GM19043 (cell line): ENCODE measurements at regions not wholly inside any gene's neighbourhood (a gene's known extent, or its start where the extent isn't known, plus 50 kb on each side); places are given as distances from the start of the nearest gene placed in this dataset.

Experiments used
- ATAC-seq: cut with Tn5 transposase; IDR thresholded peaks from one replicate; pipeline ENCODE4 v1.9.1; 2021; ENCODE audit warnings: low read depth; ENCODE audit not compliant: unreplicated experiment

DNA sequence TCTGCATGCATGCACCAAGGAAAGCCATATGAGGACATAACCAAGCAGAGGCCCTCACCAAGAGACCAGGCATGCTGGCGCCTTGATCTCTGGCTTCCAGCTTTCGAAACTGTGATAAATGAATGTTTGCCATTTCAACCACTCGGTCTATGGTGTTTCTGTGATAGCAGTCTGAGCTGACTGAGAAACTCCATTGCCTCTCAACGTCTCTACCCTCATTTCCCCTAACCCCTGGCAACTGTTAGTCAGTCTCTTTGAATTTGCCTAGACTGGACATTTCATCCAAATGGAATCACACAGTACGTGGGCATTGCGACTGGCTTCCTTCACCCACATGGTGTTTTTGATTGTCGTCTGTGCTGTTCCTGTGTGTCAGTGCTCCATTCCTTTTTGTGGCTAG is 88.0 kb upstream of the MPHOSPH6 start:
- ATAC-seq, result no peak

DNA sequence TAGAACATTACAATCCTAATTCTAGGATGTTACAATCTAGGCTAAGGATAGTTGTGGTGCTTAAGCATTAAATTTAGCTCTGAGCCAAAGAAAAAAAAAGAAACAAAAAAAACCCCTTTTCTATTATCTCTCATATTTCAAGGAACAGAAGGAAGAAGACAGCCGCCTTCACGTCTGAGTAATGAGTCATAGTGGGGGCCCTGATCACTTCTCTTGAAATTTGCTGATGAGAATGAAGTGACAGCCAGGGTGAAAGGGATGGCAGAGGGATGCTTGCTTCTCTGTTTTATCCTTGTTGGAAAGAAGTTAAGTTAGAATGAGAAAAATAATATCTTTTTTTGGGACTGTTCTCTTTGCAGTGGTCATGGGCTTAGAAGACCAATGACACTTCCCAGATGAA is 82.6 kb upstream of the MPHOSPH6 start:
- ATAC-seq, result no peak

DNA sequence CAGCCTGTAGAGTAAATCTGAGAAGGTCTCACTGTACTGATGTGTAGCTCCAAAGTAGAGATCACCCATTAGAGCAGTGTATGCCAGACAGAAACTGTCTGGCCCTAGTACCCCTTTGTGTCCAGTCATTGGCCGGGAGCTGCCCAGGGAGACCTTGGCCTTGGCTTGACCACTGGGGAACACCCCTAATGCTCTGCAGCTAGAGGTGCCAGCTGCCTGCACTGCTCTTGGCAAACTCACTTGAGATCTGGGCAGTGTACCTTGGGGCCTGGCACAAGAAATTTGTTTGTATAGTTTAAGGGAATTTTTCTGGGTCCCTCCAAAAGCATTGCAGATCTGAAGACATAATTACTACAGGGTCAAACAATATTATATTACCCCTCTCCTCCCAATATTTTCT is 78.7 kb upstream of the MPHOSPH6 start:
- ATAC-seq, result no peak

DNA sequence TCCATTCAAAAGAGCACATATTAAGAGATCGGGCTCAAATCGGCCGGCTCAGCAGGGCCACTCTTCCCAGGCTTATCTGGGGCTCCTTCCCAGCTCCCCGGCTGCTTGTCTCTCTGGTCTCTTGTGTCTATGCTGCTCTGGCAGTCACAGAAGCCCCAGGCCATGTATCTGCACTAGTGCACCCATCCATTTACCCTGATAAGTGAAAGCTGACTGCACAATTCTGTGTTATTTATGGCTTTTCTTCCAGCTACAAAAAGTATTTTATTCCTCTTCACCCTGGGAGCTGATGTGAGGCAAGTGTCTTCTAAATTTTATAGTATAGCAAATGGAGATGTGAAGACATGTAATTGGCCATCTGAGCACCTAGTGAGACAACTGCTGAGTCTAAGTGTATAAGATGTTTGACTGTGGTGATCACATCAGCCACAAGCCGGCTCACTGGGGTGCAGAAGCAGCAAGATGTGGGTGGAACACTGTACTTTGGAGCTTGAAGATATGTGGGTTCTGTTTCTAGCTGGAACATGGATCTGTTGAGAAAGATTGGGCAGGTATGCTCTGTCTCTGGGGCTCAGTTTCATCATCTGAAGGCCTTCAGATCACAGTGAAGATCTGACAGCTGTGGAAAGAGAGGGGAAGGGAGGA is 78.1 kb upstream of the MPHOSPH6 start:
- no peak for ATAC-seq

DNA sequence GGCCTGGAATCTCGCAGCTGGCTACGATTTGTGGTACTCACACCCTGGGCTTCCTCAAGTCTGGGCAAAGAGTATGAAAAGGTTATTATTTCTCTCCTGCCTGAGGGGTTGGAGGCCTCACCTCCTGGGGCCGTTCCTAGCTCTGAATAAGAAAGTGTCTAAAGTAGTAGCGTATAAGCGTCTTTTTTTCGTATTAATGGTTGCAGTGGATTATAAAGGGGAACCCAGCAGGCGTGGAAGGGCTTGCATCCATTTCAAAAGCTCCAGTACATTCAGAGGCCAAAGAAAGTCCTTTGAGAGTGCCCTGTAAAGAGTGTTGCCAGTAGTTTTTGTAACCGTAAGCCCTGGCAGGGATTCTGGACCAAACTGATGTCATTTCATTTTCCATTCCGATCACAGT is 72.2 kb upstream of the MPHOSPH6 start:
- no peak for ATAC-seq

DNA sequence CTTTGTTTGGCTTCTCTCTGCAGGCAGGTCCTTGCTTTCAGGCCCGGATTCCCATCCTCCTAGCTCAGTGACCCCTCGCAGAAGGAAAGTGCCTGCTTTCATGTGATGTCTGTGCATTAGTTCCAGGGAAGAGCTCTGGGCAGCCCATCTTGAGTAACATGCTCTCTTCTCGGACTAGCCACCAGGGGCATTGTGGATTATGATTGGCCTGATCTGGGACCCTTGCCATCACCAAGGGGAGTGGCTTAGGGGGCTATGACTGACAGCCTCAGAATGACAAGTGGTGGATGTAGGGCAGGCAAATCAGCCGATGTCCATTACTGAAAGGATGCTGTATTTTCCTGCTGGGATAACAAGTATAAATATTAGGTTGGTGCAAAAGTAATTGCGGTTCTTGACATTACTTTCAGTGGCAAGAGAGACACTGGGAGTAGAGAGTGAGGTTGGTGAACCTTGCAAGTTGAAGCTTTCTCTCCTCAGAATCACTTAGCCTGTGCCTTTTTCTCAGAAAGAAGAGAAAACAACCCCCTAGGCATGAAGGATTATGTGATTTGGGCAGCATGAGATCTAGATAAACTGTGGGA is 71.5 kb upstream of the MPHOSPH6 start:
- no peak for ATAC-seq

DNA sequence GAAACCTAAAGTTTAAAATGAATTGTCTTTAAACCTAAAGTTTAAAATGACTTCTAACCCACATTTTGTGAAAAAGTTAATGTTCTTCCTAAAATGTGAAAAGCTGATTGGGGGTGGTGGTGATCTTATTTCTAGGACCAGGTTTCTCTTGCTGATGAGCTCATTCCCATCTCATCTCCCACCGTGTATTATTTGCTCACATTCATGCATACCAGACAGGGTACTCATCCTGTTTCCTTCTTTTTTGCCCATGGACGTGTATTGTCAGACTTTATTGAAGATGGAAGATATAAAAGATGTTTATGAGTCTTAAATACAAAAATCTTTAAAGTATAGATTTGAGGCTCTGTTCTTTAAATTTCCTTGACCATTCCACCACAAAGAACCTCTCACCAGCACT is 70.1 kb upstream of the MPHOSPH6 start:
- no peak for ATAC-seq

DNA sequence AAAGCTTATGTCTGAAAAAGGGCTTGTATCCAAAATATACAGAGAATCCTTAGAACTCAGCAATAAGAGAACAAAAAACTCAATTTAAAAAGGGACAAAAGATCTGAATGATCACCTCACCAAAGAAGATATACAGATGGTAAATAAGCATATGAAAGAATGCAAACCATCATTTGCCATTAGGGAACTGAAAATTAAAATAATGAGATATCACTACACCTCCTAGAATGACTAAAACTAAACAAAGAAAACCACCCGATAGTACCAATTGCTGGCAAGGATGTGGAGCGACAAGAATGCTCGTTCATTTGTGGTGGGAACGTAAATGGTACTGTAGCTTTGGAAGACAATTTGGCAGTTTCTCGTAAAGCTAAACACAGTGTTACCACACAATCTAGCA is 66.9 kb upstream of the MPHOSPH6 start:
- ATAC-seq, result no peak

DNA sequence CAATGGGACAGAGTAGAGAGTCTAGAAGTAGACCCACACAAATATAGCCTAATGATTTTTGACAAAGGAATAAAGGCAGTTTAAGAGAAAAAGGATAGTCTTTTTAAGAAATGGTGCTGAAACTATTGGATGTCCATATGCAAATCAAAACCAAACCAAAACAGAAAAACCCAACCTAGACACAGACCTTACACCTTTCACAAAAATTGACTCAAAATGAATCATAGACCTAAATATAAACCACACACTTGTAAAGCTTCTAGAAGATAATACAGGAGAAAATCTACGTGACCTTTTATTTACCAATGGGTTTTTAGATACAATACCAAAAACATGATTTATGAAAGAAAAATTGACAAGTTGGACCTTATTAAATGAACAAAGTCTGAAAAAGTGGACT is 66.4 kb upstream of the MPHOSPH6 start:
- ATAC-seq, result no peak

DNA sequence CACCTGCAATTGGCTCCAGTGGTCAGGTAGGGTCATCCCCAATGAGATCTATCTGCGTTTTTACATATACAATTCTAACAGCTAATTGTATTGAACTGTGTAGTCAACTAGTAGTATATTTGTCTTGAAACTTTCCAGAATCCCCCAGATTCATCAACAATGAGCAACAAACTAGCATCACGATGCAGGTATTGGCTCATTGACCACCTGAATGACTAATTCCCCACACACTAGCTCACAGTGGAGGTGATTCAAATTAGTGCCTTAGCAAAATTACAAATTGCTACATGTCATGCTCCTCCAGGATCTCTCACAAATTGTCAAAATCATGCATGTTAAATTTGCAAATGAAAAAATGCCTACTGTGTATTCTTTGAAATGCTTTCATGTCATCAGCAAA is 62.8 kb upstream of the MPHOSPH6 start:
- ATAC-seq, result no peak

DNA sequence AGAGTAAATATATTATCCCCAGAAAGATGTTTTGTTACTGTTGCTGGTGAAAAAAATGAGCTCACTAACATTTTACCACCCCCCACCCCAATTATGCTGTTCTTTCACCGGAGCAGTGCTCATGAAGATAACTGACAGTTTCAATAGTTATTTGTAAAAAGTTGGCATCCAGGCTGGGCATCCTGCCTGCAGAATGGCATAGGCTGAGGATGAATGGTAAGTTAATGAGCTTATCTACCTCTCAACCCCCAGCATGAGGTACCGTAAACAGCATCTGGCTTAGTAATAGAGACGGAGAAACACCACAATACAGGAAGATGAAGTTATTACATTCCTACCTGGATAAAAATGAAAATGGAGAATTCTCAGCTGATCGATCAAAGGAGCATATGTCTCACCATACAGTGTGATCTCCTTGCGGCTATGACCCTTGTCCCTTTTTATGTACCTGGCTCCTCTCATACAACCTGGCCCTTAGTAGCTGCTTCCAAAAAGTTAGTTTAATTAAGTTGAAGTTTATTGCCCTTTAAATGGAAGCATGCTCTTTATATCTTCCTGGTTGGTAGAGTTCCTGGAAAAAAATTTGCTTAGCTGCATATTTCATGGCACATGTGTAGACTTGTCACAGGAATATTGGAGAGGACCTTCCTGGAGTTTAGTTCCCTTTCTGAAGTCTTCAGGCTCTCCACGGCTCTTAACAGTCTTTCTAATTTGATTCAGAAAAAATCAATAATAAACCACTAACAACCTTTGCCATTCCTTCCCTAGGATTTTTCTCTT is 61.2 kb upstream of the MPHOSPH6 start:
- ATAC-seq, result no peak

DNA sequence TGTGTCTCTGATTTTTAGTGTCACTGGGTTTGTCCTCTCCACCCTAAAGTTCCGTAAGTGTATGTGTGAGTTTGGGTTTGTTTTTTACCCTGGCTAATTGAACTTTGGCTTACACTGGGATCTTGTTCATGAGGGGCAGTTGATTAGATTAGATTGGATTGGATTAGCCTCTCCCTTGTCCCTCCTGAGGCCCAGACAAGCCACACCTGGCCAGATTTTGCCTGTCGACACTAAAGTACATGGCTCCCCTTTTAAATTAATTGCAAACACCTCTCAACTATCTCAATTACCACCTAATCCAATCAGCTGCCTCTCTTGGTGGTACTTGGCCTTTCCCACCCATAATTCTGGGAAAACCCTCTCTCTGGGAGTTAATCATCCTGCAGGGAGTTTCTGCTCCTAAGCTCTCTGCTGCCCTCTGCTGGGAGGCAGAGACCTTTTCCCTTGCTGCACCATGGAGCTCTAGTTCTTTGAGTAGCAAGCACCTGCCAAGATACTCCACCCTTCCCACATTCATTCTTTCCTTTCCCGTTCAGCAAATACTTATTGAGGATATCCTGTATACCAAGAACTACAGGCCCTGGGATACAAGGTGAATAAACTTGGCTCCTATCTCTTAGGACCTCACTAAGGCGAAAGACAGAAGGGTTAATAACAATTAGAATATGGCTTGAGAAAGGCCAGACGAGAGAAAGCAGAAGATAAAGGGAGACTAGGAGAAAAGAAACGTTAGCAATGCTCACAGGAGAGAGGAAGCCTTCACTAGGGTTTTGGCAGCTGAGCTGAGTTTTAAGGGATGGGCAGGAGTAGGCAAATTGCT is 60.0 kb upstream of the MPHOSPH6 start:
- no peak for ATAC-seq

DNA sequence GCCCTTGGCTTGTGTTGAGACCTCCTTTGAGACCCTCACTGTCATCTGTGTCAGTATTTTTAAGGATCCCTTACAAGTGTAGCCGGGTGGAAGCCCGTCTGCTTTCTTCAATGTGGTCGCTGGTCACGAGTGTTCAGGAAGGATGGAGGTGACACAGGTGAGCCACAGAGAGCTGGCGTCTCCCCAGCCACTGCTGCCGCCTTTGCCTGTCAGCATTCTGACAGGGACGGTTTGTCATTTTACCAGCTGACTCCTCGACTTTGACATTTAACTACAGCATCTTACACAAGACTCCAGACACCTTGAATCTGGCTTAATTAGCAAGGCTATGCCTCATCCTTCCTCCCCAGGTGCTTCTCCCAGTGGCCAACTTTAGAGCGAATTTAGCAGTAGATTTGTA is 56.3 kb upstream of the MPHOSPH6 start:
- ATAC-seq, result no peak

DNA sequence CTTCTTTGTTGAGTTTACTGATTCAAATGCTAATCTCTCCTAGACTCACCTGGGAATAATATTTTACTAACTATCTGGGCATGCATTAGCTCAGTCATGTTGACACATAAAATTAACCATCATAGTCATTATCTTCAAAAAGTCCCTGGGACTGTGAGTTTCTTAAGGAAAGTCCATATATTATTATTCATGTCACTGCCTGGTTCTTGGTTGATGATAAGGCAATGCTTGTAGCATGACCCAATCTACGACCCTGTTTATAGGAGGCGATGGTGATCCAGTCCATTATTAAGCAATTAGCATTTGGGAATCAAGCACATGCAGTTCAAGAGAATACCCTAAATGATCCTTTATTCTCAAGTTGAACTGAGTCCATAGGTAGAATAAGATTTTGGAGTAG is 54.8 kb upstream of the MPHOSPH6 start:
- ATAC-seq, result no peak

DNA sequence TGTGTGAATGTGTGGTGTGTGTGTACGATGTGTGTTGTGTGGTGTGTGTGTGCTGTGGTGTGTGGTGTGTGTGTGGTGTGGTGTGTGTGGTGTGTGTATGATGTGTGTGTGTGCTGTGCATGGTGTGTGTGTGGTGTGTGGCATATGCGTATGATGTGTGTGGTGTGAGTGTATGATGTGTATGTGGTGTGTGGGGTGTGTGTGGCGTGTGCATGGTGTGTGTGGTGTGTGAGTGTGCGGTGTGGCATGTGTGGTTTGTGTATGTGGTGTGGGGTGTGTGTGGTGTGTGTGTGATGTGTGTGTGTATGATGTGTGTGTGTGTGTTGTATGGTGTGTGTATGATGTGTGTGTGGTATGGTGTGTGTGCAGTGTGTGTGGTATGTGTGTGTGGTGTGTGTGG is 50.5 kb upstream of the MPHOSPH6 start:
- no peak for ATAC-seq
